ENCODE measurements at regions not wholly inside any gene's neighbourhood (a gene's known extent, or its start where the extent isn't known, plus 50 kb on each side); places are given as distances from the start of the nearest gene placed in this dataset.
"Not testable (repeated sequence)": the region's sequence is repeated elsewhere in the genome, so short reads cannot be mapped to it uniquely, and the experiment has no call there.

DNA sequence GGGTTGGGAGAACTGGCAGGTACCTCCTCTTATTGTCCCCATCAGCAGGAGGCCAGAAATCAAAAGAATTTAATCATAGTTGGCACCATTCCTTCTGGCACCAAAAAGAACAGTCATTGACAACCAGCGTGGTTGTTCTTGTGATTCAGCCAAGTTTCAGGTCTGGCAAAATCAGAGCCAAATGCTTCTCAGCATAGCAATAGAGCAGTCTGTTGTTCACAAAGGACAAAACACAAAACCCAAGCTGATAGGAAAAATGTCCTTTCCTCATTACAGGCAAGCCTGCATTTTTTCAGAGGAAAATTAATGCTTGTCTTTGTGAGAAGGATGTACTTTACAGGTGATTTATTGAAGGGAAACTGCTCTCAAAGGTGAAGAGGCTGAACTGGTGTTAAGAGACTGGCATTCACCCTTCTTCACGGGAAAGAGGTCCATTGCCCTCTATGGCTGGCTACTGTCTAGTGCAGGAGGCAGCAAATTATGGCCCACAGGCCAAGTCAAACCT lies 241.8 kb upstream of the ARHGAP42 start:
- no peak overlapping the region for H3K4me3 ChIP-seq (ENCODE audit: low read length)
- H3F3A ChIP-seq (ENCODE audit: low read length, unreplicated experiment), result no peaks in the 10 kb centered on the region
- no peak overlapping the region for H3K9ac ChIP-seq (ENCODE audit: low read length)
- H3K36me3 ChIP-seq (ENCODE audit: low read depth, low read length), result no peaks in the 10 kb centered on the region
- no peaks in the 10 kb centered on the region for H3K4me1 ChIP-seq (ENCODE audit: insufficient read depth, low read length)
- H3K9me2 ChIP-seq (replicated peaks; ENCODE audit: low read length), result no peaks in the 10 kb centered on the region
- H2AFZ ChIP-seq (ENCODE audit: low read length), result no peak overlapping the region
- DNase-seq, result peak; percentile 59
- POLR2A ChIA-PET (ENCODE audit: unreplicated experiment), result no interaction called here
- no peaks in the 10 kb centered on the region for H4K20me1 ChIP-seq (ENCODE audit: low read length)
- no peak for ATAC-seq
- intact Hi-C loops (cut with micrococcal nuclease), result no loop called here
- H3K4me2 ChIP-seq (ENCODE audit: low read length), result no peak overlapping the region
- no peaks in the 10 kb centered on the region for H3K9me3 ChIP-seq (ENCODE audit: low read length)
- TF ChIP-seq, protein P1, sequence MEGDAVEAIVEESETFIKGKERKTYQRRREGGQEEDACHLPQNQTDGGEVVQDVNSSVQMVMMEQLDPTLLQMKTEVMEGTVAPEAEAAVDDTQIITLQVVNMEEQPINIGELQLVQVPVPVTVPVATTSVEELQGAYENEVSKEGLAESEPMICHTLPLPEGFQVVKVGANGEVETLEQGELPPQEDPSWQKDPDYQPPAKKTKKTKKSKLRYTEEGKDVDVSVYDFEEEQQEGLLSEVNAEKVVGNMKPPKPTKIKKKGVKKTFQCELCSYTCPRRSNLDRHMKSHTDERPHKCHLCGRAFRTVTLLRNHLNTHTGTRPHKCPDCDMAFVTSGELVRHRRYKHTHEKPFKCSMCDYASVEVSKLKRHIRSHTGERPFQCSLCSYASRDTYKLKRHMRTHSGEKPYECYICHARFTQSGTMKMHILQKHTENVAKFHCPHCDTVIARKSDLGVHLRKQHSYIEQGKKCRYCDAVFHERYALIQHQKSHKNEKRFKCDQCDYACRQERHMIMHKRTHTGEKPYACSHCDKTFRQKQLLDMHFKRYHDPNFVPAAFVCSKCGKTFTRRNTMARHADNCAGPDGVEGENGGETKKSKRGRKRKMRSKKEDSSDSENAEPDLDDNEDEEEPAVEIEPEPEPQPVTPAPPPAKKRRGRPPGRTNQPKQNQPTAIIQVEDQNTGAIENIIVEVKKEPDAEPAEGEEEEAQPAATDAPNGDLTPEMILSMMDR (conservative IDR thresholded peaks at IDR 0.05; ENCODE audit: low read depth, low read length), result no peak
- no peak for TF ChIP-seq EZH2phosphoT487 (IDR thresholded peaks at IDR 0.05; ENCODE audit: borderline replicate concordance, low read length)
- TF ChIP-seq EZH2 (IDR thresholded peaks at IDR 0.05; ENCODE audit: low read length, unreplicated experiment), result no peak
- CTCF ChIA-PET, result interaction anchor here (0.6 kb wide), 1 partner anchor 184 kb away, joined by 4 read pairs; no protein-coding TSS in a partner anchor
- H3K79me2 ChIP-seq (ENCODE audit: low read length), result no peaks in the 10 kb centered on the region
- peaks cover 24% of the 10 kb centered on the region for H3K27me3 ChIP-seq (ENCODE audit: low read length)
- H3K27ac ChIP-seq (ENCODE audit: low read length), result no peak overlapping the region
- BruUV-seq (replicated peaks), result no TSS peak

DNA sequence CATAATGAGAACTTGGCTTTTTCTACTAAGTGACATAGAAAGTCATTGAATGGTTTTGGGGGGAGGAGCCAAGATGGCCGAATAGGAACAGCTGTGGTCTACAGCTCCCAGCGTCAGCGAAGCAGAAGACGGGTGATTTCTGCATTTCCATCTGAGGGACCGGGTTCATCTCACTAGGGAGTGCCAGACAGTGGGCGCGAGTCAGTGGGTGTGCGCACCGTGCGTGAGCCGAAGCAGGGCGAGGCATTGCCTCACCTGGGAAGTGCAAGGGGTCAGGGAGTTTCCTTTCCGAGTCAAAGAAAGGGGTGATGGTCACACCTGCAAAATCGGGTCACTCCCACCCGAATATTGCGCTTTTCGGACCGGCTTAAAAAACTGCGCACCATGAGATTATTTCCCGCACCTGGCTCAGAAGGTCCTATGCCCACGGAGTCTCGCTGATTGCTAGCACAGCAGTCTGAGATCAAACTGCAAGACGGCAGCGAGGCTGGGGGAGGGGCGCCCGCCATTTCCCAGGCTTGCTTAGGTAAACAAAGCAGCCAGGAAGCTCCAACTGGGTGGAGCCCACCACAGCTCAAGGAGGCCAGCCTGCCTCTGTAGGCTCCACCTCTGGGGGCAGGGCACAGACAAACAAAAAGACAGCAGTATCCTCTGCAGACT lies 235.2 kb upstream of the ARHGAP42 start:
- CTCF ChIA-PET; H3K4me2 ChIP-seq (ENCODE audit: low read length); ATAC-seq; H3K9ac ChIP-seq (ENCODE audit: low read length); DNase-seq; H3F3A ChIP-seq (ENCODE audit: low read length, unreplicated experiment); H3K36me3 ChIP-seq (ENCODE audit: low read depth, low read length); H3K4me1 ChIP-seq (ENCODE audit: insufficient read depth, low read length); POLR2A ChIA-PET (ENCODE audit: unreplicated experiment); H3K9me2 ChIP-seq (replicated peaks; ENCODE audit: low read length); H3K27ac ChIP-seq (ENCODE audit: low read length); H3K27me3 ChIP-seq (ENCODE audit: low read length); intact Hi-C loops (cut with micrococcal nuclease); H2AFZ ChIP-seq (ENCODE audit: low read length); H3K9me3 ChIP-seq (ENCODE audit: low read length); BruUV-seq (replicated peaks); H4K20me1 ChIP-seq (ENCODE audit: low read length); H3K79me2 ChIP-seq (ENCODE audit: low read length); H3K4me3 ChIP-seq (ENCODE audit: low read length): not testable (repeated sequence)

DNA sequence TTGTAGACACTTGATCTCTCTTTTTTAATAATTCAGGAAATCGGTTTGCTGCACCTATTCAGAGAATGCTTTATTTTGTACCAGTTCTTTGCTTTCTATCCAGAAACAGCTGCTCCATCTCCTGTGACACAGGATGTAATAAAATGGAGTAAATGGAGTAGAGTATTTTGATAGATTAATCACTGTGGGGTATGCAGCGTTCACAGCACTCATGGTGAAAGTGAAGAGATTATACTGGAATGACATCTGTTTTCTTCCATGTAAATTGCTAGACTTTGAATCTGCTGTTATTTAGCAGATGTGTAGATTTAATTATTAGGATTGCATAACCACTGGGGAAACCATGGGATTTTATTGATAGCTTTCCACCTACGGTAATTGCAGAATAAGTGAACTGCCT lies 227.3 kb upstream of the ARHGAP42 start:
- no peak for TF ChIP-seq EZH2 (IDR thresholded peaks at IDR 0.05; ENCODE audit: low read length, unreplicated experiment)
- TF ChIP-seq, protein P1 (conservative IDR thresholded peaks at IDR 0.05; ENCODE audit: low read depth, low read length), result no peak
- TF ChIP-seq EZH2phosphoT487 (IDR thresholded peaks at IDR 0.05; ENCODE audit: borderline replicate concordance, low read length), result no peak
- intact Hi-C loops (cut with micrococcal nuclease), result no loop called here
- no TSS peak for BruUV-seq (replicated peaks)

More for the DNA sequence above, 227.3 kb upstream of the ARHGAP42 start:
- no peak for DNase-seq
- Histone ChIP-seq H3K4me1 (ENCODE audit: insufficient read depth, low read length) (no peaks in the 10 kb centered on the region), H3F3A (ENCODE audit: low read length, unreplicated experiment) (no peaks in the 10 kb centered on the region), H3K27ac (ENCODE audit: low read length) (no peak overlapping the region), H2AFZ (ENCODE audit: low read length) (no peak overlapping the region), H3K79me2 (ENCODE audit: low read length) (no peaks in the 10 kb centered on the region), H3K4me2 (ENCODE audit: low read length) (no peak overlapping the region), H3K9me2 (replicated peaks; ENCODE audit: low read length) (no peaks in the 10 kb centered on the region), H3K36me3 (ENCODE audit: low read depth, low read length) (no peaks in the 10 kb centered on the region), H3K4me3 (ENCODE audit: low read length) (no peak overlapping the region), H4K20me1 (ENCODE audit: low read length) (no peaks in the 10 kb centered on the region), H3K9ac (ENCODE audit: low read length) (no peak overlapping the region), H3K27me3 (ENCODE audit: low read length) (peaks cover 46% of the 10 kb centered on the region), H3K9me3 (ENCODE audit: low read length) (no peaks in the 10 kb centered on the region)
- POLR2A ChIA-PET (ENCODE audit: unreplicated experiment), result no interaction called here
- ATAC-seq, result no peak
- CTCF ChIA-PET, result no interaction called here

Measured in PC-3 (cell line).